Colon (tissue), 2 donors: ENCODE measurements at regions not wholly inside any gene's neighbourhood (a gene's known extent, or its start where the extent isn't known, plus 50 kb on each side); places are given as distances from the start of the nearest gene placed in this dataset.

Experiments
- FAIRE-seq: peaks from 2 replicates; lab custom pipeline; 2012; peaks lifted over from hg19 to GRCh38; lab: Jason Lieb, UNC
- donor health status: control.
- donor health status: control.

GRCh38 chr2:37866171-37866934 is 58.7 kb upstream of the RMDN2 start:
- FAIRE-seq: no peak

GRCh38 chr2:37867166-37867565 is 57.9 kb upstream of the RMDN2 start:
- no peak for FAIRE-seq

DNA sequence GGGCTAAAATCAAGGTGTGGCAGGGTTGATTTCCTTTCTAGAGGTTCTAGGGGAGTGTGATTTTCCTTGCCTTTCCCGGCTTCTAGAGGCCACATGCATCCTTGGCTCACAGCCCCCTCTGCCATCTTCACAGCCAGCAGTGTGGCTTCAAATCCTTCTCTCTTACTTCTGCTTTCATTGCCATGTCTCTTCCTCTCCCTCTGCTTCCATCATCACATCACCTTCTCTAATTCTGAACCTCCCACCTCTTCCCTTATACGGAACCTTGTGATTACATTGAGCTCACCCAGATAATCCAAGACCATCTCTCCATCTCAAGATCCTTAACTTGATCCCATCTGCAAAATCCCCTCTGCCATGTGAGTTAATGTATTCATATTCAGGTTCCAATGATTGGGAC is 56.2 kb upstream of the RMDN2 start:
- no peak for FAIRE-seq

- FAIRE-seq: no peak
Measured at GRCh38 chr2:37869304-37869703, 55.8 kb upstream of the RMDN2 start.

DNA sequence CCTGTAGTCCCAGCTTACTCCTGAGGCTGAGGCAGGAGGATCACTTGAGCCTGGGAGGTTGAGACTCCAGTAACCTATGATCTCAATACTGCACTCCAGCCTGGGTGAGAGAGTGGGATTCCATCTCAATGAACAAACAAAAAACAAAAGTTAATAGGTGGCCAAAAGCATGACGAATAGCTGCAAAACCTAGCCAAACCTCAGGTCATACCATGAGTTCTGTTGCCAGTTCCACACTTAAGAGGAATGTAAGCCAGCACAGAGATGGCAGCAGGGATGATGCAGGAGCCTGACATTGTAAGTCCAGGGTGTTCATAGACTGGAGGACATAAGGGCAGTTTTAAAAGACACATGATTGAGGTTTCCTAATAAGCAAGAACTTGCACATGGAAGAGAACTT is 55.3 kb upstream of the RMDN2 start:
- FAIRE-seq: no peak

GRCh38 chr2:37870829-37871228 is 54.3 kb upstream of the RMDN2 start:
- FAIRE-seq: no peak

DNA sequence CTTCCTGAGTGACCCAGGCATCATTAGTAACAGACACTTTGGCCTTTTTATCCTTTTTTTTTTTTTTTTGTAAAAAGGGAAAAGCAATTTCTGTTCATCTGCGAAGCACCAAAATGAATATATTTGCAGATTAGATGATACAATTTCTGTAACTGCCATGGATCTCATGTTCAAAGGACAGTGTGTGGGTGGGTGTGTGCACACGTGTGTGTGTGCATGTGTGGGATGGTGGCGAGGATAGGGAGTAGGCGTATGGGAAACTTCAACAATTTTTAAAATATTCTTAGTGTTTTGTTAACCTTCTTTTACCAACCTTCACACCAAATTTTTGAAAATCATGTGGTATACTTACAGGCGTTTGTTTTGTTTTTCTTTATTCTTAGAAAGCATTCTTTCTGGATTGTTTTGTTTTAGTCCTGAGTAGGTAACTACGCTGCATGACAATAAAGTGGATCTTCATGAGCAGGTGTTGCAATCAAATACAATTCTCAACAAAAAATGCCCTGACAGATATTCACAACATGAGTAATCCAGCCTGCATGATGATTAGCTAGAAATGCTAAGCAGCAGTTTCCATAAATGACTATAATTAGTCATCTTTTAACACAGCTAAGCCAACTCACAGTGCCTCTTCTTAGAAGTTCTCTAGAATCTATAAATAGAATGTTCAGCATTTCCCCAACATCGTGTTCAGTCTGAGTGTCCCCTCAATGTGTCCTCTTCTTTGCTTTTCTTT is 53.5 kb upstream of the RMDN2 start:
- FAIRE-seq: no peak

- no peak for FAIRE-seq
Measured at GRCh38 chr2:37872192-37872750, 52.8 kb upstream of the RMDN2 start.

GRCh38 chr2:37873229-37873628 is 51.9 kb upstream of the RMDN2 start:
- no peak for FAIRE-seq

DNA sequence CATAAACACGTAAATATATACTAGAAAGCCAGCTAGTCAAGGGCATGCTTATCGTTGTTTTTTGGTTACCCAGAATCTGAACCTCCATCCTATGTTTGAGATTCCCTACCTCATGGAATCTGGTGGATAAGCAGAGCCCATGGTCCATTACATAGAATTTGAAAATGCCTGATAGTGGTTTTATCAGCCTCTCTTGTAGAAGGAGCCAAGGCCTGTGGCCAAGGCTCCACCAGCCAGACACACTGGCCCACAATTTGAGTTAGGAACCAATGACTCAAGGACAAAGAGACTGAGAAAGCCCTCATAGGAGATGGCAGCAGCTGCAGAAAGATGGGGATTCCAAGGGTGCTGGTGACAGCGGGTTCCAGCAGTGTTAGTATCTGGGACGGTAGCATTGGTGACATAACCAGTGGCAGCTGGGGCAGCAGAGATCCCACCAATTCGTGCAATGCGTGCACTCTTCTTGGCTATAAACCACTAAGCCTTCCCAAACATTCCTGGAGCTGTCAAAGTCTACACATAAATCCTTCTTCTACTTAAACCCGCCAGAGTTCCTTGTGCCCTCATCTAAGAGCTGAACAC is 51.2 kb upstream of the RMDN2 start:
- no peak for FAIRE-seq

DNA sequence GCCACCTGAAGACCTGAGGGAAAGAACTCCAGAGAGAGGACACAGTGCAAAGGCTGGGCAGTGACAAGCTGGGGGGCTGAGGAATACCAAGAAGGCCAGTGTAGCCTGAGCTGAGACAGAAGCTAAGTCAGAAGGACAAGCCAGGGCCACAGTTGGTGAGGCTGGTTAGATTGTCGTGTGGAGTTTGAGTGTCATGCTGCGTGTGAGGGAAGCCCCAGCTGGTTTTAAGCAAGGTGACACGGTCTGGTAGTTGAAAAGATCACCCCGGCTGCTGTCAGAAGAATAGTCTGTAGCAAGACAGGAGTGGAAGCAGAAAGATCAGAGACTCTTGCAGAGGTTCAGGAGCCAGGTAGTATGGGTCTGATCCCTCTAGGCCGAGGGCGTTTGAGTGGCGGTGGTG is 50.6 kb upstream of the RMDN2 start:
- no peak for FAIRE-seq
